NCI-H2029 (cell line): ENCODE measurements at regions not wholly inside any gene's neighbourhood (a gene's known extent, or its start where the extent isn't known, plus 50 kb on each side); places are given as distances from the start of the nearest gene placed in this dataset.

ENCODE experiments used
- DNase-seq: peaks from one replicate; lab custom pipeline; 2025; lab: John Stamatoyannopoulos, UW

- DNase-seq: no peak
These were observed 805.6 kb upstream of the EEF2KMT start for GRCh38 chr16:5903153-5903552.

- no peak for DNase-seq
These were observed 802.5 kb upstream of the EEF2KMT start for GRCh38 chr16:5900046-5900445.

GRCh38 chr16:5895976-5896375 is 798.4 kb upstream of the EEF2KMT start:
- no peak for DNase-seq

- DNase-seq: no peak
These were observed 797.5 kb upstream of the EEF2KMT start for GRCh38 chr16:5895137-5895536.

- DNase-seq: no peak
These were observed 793.7 kb upstream of the EEF2KMT start for GRCh38 chr16:5891296-5891695.

GRCh38 chr16:5885521-5885920 is 787.9 kb upstream of the EEF2KMT start:
- DNase-seq: no peak

GRCh38 chr16:5884996-5885395 is 787.4 kb upstream of the EEF2KMT start:
- no peak for DNase-seq

GRCh38 chr16:5884339-5884738 is 786.7 kb upstream of the EEF2KMT start:
- no peak for DNase-seq

- DNase-seq: no peak
These were observed 784.6 kb upstream of the EEF2KMT start for GRCh38 chr16:5882087-5882640.

- DNase-seq: no peak
These were observed 777.8 kb upstream of the EEF2KMT start for GRCh38 chr16:5875416-5875815.

- no peak for DNase-seq
These were observed 777.3 kb upstream of the EEF2KMT start for GRCh38 chr16:5874899-5875298.

- no peak for DNase-seq
These were observed 775.6 kb upstream of the EEF2KMT start for GRCh38 chr16:5873221-5873620.

GRCh38 chr16:5870886-5871691 is 773.5 kb upstream of the EEF2KMT start:
- DNase-seq: no peak

GRCh38 chr16:5867250-5867649 is 769.7 kb upstream of the EEF2KMT start:
- DNase-seq: no peak

- no peak for DNase-seq
These were observed 767.6 kb upstream of the EEF2KMT start for GRCh38 chr16:5865236-5865635.

GRCh38 chr16:5863071-5863606 is 765.5 kb upstream of the EEF2KMT start:
- no peak for DNase-seq

- no peak for DNase-seq
These were observed 764.7 kb upstream of the EEF2KMT start for GRCh38 chr16:5862103-5862840.

GRCh38 chr16:5861241-5861640 is 763.6 kb upstream of the EEF2KMT start:
- DNase-seq: no peak

- DNase-seq: no peak
These were observed 760.6 kb upstream of the EEF2KMT start for GRCh38 chr16:5858180-5858579.

- no peak for DNase-seq
These were observed 756.4 kb upstream of the EEF2KMT start for GRCh38 chr16:5854027-5854426.

GRCh38 chr16:5852151-5852550 is 754.6 kb upstream of the EEF2KMT start:
- no peak for DNase-seq

GRCh38 chr16:5851393-5851982 is 753.9 kb upstream of the EEF2KMT start:
- no peak for DNase-seq
